ENCODE measurements at regions not wholly inside any gene's neighbourhood (a gene's known extent, or its start where the extent isn't known, plus 50 kb on each side); places are given as distances from the start of the nearest gene placed in this dataset.

- Histone ChIP-seq H2BK20ac (ENCODE audit: low read depth, low read length) (peak overlapping the region; percentile 50; the same call in 1 of the 2 replicates), H3K9me1 (ENCODE audit: insufficient read depth, low read length) (0 out of 2 replicates have a peak, but pooled peaks cover 3% of the 10 kb centered on the region), H4K20me1 (ENCODE audit: insufficient read depth, low read length) (no peaks in the 10 kb centered on the region), H2AK5ac (ENCODE audit: low read depth, low read length) (no peak overlapping the region; the same call in 1 of the 2 replicates), H3K9ac (ENCODE audit: low read depth, low read length) (no peak overlapping the region), H4K8ac (ENCODE audit: low read depth in 2 of 2, low read length in 2 of 2) (no peak overlapping the region), H2AK9ac (replicated peaks; ENCODE audit: low read depth, low read length, poor library complexity) (no peak overlapping the region), H3K4me3 (ENCODE audit: insufficient read depth, low read depth, low read length) (no peak overlapping the region), H3K9me3 (ENCODE audit: control insufficient read depth, insufficient read depth, low read length) (no peaks in the 10 kb centered on the region), H3K14ac (replicated peaks; ENCODE audit: low read depth, low read length) (no peak overlapping the region), H3K4me2 (ENCODE audit: low read depth, low read length) (no peak overlapping the region), H4K91ac (ENCODE audit: insufficient read depth, low read depth, low read length) (no peak overlapping the region), H4K5ac (ENCODE audit: low read depth, low read length) (peak overlapping the region; percentile 38; the same call in 1 of the 2 replicates), H3K23ac (ENCODE audit: low read depth, low read length) (no peak overlapping the region), H2BK5ac (ENCODE audit: low read depth, low read length, poor library complexity, severe bottlenecking) (no peak overlapping the region), H3K4me1 (ENCODE audit: control insufficient read depth, insufficient read depth, low read length) (peaks cover 1% of the 10 kb centered on the region; the same call in 1 of the 2 replicates), H3K18ac (ENCODE audit: low read depth, low read length) (peak overlapping the region; percentile 15; the same call in 1 of the 2 replicates), H3K56ac (ENCODE audit: extremely low read depth, insufficient read depth, low read length) (no peak overlapping the region), H3K27me3 (ENCODE audit: control insufficient read depth, insufficient read depth, low read length) (no peaks in the 10 kb centered on the region), H3K4ac (ENCODE audit: low read depth, low read length) (no peak overlapping the region), H3K36me3 (ENCODE audit: control insufficient read depth, insufficient read depth, low read length) (no peaks in the 10 kb centered on the region), H3K27ac (ENCODE audit: insufficient read depth, low read length) (no peak overlapping the region), H3K79me1 (ENCODE audit: low read depth in 1 of 2, low read length in 2 of 2) (no peaks in the 10 kb centered on the region), H2BK15ac (ENCODE audit: low read depth, low read length) (peak overlapping the region; percentile 42; the same call in 1 of the 3 replicates), H2BK120ac (ENCODE audit: low read depth, low read length) (peak overlapping the region; percentile 49; the same call in 1 of the 2 replicates), H2AFZ (replicated peaks; ENCODE audit: low read length, poor library complexity) (no peak overlapping the region)
- ChIA-PET POLR2A (ENCODE audit: unreplicated experiment) (no interaction called here), CTCF (no interaction called here)
- WGBS, 2 experiments (ENCODE audit: extremely low coverage in 2 of 2, insufficient read length in 1 of 2) = no CpG with 5 or more reads among the region's 1 CpG
- DNase-seq = no peak
- dilution Hi-C loops (cut with HindIII; ENCODE audit: low sequenced_read_pairs, unreplicated experiment) (no loop called here), in situ Hi-C loops (cut with MboI; ENCODE audit: low sequenced_read_pairs) (no loop called here), intact Hi-C loops (cut with micrococcal nuclease) (no loop called here)
- ATAC-seq (ENCODE audit: low read depth) = no peak
- no peak for TF ChIP-seq USF2 (IDR thresholded peaks at IDR 0.05; ENCODE audit: low read depth, low read length)
- no peak for TF ChIP-seq MAFK (IDR thresholded peaks at IDR 0.05; ENCODE audit: low read depth, low read length)
- no peak for TF ChIP-seq BHLHE40 (IDR thresholded peaks at IDR 0.05; ENCODE audit: low read depth, low read length)
- TF ChIP-seq, protein P1, sequence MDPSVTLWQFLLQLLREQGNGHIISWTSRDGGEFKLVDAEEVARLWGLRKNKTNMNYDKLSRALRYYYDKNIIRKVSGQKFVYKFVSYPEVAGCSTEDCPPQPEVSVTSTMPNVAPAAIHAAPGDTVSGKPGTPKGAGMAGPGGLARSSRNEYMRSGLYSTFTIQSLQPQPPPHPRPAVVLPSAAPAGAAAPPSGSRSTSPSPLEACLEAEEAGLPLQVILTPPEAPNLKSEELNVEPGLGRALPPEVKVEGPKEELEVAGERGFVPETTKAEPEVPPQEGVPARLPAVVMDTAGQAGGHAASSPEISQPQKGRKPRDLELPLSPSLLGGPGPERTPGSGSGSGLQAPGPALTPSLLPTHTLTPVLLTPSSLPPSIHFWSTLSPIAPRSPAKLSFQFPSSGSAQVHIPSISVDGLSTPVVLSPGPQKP (IDR thresholded peaks at IDR 0.05; ENCODE audit: borderline replicate concordance, low read depth, low read length) = no peak
- TF ChIP-seq POLR2A (IDR thresholded peaks at IDR 0.05; ENCODE audit: low read depth, low read length) = no peak
- no peak for TF ChIP-seq RCOR1 (IDR thresholded peaks at IDR 0.05; ENCODE audit: insufficient replicate concordance, low read length)
- TF ChIP-seq CTCF (conservative IDR thresholded peaks at IDR 0.05; ENCODE audit: low read depth, low read length) = no peak
- no peak for TF ChIP-seq CEBPB (IDR thresholded peaks at IDR 0.05; ENCODE audit: low read depth, low read length)
- no peak for TF ChIP-seq RFX5 (IDR thresholded peaks at IDR 0.05; ENCODE audit: low read depth, low read length)
- BruUV-seq (replicated peaks) = no TSS peak
Observed at GRCh38 chr2:67312871-67313270, 84.3 kb upstream of the ETAA1 start.

Measured in IMR-90 (cell line).